A549 (cell line): ENCODE measurements at regions not wholly inside any gene's neighbourhood (a gene's known extent, or its start where the extent isn't known, plus 50 kb on each side); places are given as distances from the start of the nearest gene placed in this dataset.

ENCODE experiments used
- ATAC-seq, 2 experiments: fragments of 200-7000 bp in 1 of 2; fragments of >200 bp in 1 of 2; cut with Nextera tagmentation in 1 of 2; cut with Tn5 transposase in 1 of 2; 3 replicates each; pipeline versions ENCODE4 v1.8.0 to v1.9.1; 2018 to 2020; ENCODE audit warnings: mild to moderate bottlenecking in 1 of 2, moderate library complexity in 1 of 2
- CTCF ChIA-PET: fragments of 300-600 bp; sonication (Branson Sonifier 250); formaldehyde crosslinking; extraction: SDS; loops from one replicate; lab custom pipeline; 2021; ENCODE audit warnings: antibody characterized with exemption, inconsistent platforms; lab: Yijun Ruan, JAX
- POLR2A ChIA-PET: fragments of 350-600 bp; formaldehyde crosslinking; extraction: SDS; loops from one replicate; lab custom pipeline; 2021; ENCODE audit warnings: antibody characterized with exemption, inconsistent platforms; lab: Yijun Ruan, JAX
- DNase-seq, 2 experiments: peaks; one replicate each; pipeline versions ENCODE4 v3.0.0 to v3.0.0-alpha.2; 2011 to 2016; ENCODE audit warnings: low read depth in 1 of 2, low spot score in 1 of 2
- FAIRE-seq: peaks from 2 replicates; lab custom pipeline; 2011; peaks lifted over from hg19 to GRCh38; lab: Jason Lieb, UNC
- H3K27ac ChIP-seq, 2 experiments: fragments of >200 bp; sonication (Bioruptor Twin); formaldehyde crosslinking; 3 replicates each; pipeline ENCODE4 v1.5.1; 2016 to 2017
- H3K4me1 ChIP-seq: fragments of >200 bp; sonication (Bioruptor Twin); formaldehyde crosslinking; 3 replicates; pipeline ENCODE4 v1.6.1; 2016
- H3K4me2 ChIP-seq: fragments of >200 bp; sonication (Bioruptor Twin); formaldehyde crosslinking; 3 replicates; pipeline ENCODE4 v1.6.1; 2016
- H3K4me3 ChIP-seq: fragments of >200 bp; sonication (Bioruptor Twin); formaldehyde crosslinking; 3 replicates; pipeline ENCODE4 v1.5.1; 2016
- H3K9me3 ChIP-seq: fragments of >200 bp; sonication (Bioruptor Twin); formaldehyde crosslinking; 3 replicates; pipeline ENCODE4 v1.6.1; 2016
- EHF ChIP-seq: fragments of 250-450 bp; sonication (Bioruptor Pico); IDR thresholded peaks from 2 replicates; pipeline ENCODE4 v1.5.0; 2020; ENCODE audit warnings: mild to moderate bottlenecking
- ESRRA ChIP-seq: fragments of 150-350 bp; IDR thresholded peaks from 2 replicates; pipeline ENCODE4 v1.6.1; 2014; ENCODE audit warnings: mild to moderate bottlenecking, low read length, borderline replicate concordance
- FOSB ChIP-seq: fragments of 250-450 bp; sonication (Bioruptor Pico); IDR thresholded peaks from 2 replicates; pipeline ENCODE4 v1.5.0; 2020; ENCODE audit warnings: mild to moderate bottlenecking, moderate library complexity
- FOSL2 ChIP-seq, 2 experiments: fragments of 450-650 bp in 1 of 2; fragments of >200 bp in 1 of 2; sonication (Bioruptor Twin) in 1 of 2; formaldehyde crosslinking; IDR thresholded peaks; 2 replicates each; pipeline versions ENCODE4 v1.5.0 to v1.6.1; 2016 to 2020; ENCODE audit warnings: mild to moderate bottlenecking in 1 of 2, moderate library complexity in 1 of 2
- HMGXB4 ChIP-seq: fragments of 250-450 bp; sonication (Bioruptor Pico); IDR thresholded peaks from 2 replicates; pipeline ENCODE4 v1.5.0; 2021; ENCODE audit warnings: mild to moderate bottlenecking, moderate library complexity, borderline replicate concordance
- NFE2L2 ChIP-seq: fragments of 150-350 bp; conservative IDR thresholded peaks from 2 replicates; pipeline ENCODE4 v1.6.1; 2014; ENCODE audit warnings: low read length
- NPAS2 ChIP-seq: fragments of 250-450 bp; sonication (Bioruptor Pico); IDR thresholded peaks from 2 replicates; pipeline ENCODE4 v1.8.0; 2022; ENCODE audit warnings: mild to moderate bottlenecking, moderate library complexity, borderline replicate concordance
- NR3C1 ChIP-seq: fragments of >200 bp; sonication (Bioruptor Twin); formaldehyde crosslinking; IDR thresholded peaks from 3 replicates; pipeline ENCODE4 v1.6.1; 2017
- PBX3 ChIP-seq: IDR thresholded peaks from 2 replicates; pipeline ENCODE4 v1.6.1; 2012
- PHF8 ChIP-seq: fragments of 200-600 bp; sonication (generic); IDR thresholded peaks from 2 replicates; pipeline ENCODE4 v1.6.1; 2016; ENCODE audit warnings: low read depth, mild to moderate bottlenecking, antibody characterized with exemption, moderate library complexity, borderline replicate concordance
- POLR2A ChIP-seq: IDR thresholded peaks from 2 replicates; pipeline ENCODE4 v1.6.1; 2012; ENCODE audit warnings: mild to moderate bottlenecking, low read length
- RARB ChIP-seq: fragments of 250-450 bp; sonication (Bioruptor Pico); IDR thresholded peaks from 2 replicates; pipeline ENCODE4 v1.8.0; 2021; ENCODE audit warnings: mild to moderate bottlenecking, moderate library complexity
- RCOR1 ChIP-seq: fragments of 150-350 bp; IDR thresholded peaks from 2 replicates; pipeline ENCODE4 v1.6.1; 2014; ENCODE audit warnings: antibody characterized with exemption, low read length, low read depth
- REST ChIP-seq: fragments of 200-600 bp; sonication (generic); IDR thresholded peaks from 2 replicates; pipeline ENCODE4 v1.6.1; 2016; ENCODE audit warnings: antibody characterized with exemption, mild to moderate bottlenecking, moderate library complexity
- RNF2 ChIP-seq: fragments of 200-600 bp; sonication (generic); IDR thresholded peaks from 2 replicates; pipeline ENCODE4 v1.6.1; 2016; ENCODE audit warnings: low read depth, mild to moderate bottlenecking, antibody characterized with exemption, moderate library complexity, borderline replicate concordance
- SMC3 ChIP-seq: fragments of >200 bp; sonication (Bioruptor Twin); formaldehyde crosslinking; IDR thresholded peaks from 3 replicates; pipeline ENCODE4 v1.6.1; 2018; ENCODE audit warnings: inconsistent platforms
- SREBF2 ChIP-seq: fragments of 450-650 bp; IDR thresholded peaks from 2 replicates; pipeline ENCODE4 v1.6.1; 2014; ENCODE audit warnings: mild to moderate bottlenecking, moderate library complexity
- TFCP2L1 ChIP-seq: fragments of 250-450 bp; sonication (Bioruptor Pico); IDR thresholded peaks from 2 replicates; pipeline ENCODE4 v1.5.0; 2021; ENCODE audit warnings: mild to moderate bottlenecking
- ZFP36 ChIP-seq: fragments of 450-650 bp; IDR thresholded peaks from 2 replicates; pipeline ENCODE4 v1.6.1; 2014; ENCODE audit warnings: borderline replicate concordance; ENCODE audit not compliant: partially characterized antibody
- WGBS: methylation state at CpG from one replicate; pipeline ENCODE4 v1.1.6; 2017; ENCODE audit errors: missing lambda C conversion rate; 5-methylcytosine and 5-hydroxymethylcytosine counted together

- ChIA-PET POLR2A (no interaction called here), CTCF (no interaction called here)
- H3K9me3 ChIP-seq, result no peaks in the 10 kb centered on the region
- no peak overlapping the region for H3K27ac ChIP-seq
- H3K4me3 ChIP-seq, result no peak overlapping the region
- no peak for FAIRE-seq
- no peaks in the 10 kb centered on the region for H3K4me1 ChIP-seq
- TF ChIP-seq RARB (CRISPR knock-in tag), result no peak
- TF ChIP-seq RCOR1, result no peak
- no peak for TF ChIP-seq HMGXB4 (CRISPR knock-in tag)
- TF ChIP-seq FOSB, result no peak
- TF ChIP-seq SREBF2, result no peak
- TF ChIP-seq ZFP36, result no peak
- TF ChIP-seq PBX3, result no peak
- TF ChIP-seq RNF2, result no peak
- no peak for DNase-seq
- ATAC-seq, result no peak
- WGBS, result 47% methylated on average over 8 of the region's 8 CpGs
- no peak overlapping the region for H3K4me2 ChIP-seq
Measured at GRCh38 chr2:150679456-150680120, 192.1 kb upstream of the RND3 start.

- no peak overlapping the region for H3K27ac ChIP-seq
- TF ChIP-seq ZFP36 (no peak), RNF2 (no peak), NPAS2 (no peak), TFCP2L1 (CRISPR knock-in tag) (no peak), EHF (no peak), FOSL2 (IDR thresholded peaks at IDR 0.05) (no peak), FOSL2 (CRISPR knock-in tag; IDR thresholded peaks at IDR 0.05) (no peak), PHF8 (no peak), SMC3 (no peak), RCOR1 (no peak), NR3C1 (no peak), REST (no peak), NFE2L2 (no peak), RARB (CRISPR knock-in tag) (no peak), POLR2A (no peak), ESRRA (no peak)
- DNase-seq, result no peak
- H3K9me3 ChIP-seq, result no peaks in the 10 kb centered on the region
- ChIA-PET POLR2A (no interaction called here), CTCF (no interaction called here)
- no peaks in the 10 kb centered on the region for H3K4me1 ChIP-seq
- ATAC-seq, result no peak
- no peak overlapping the region for H3K4me2 ChIP-seq
- 66% methylated on average over 4 of the region's 4 CpGs for WGBS
- no peak for FAIRE-seq
- H3K4me3 ChIP-seq, result no peak overlapping the region
Measured at GRCh38 chr2:150677551-150677950, 190.1 kb upstream of the RND3 start.
